H9 (cell line): ENCODE measurements at regions not wholly inside any gene's neighbourhood (a gene's known extent, or its start where the extent isn't known, plus 50 kb on each side); places are given as distances from the start of the nearest gene placed in this dataset.

Source experiments
- DNase-seq: peaks from one replicate; pipeline ENCODE4 v3.0.0-alpha.2; 2017
- H2AFZ ChIP-seq: one replicate; pipeline ENCODE4 v1.6.1; 2013; ENCODE audit warnings: mild to moderate bottlenecking, low read length, control low read depth, moderate library complexity
- H2AK5ac ChIP-seq: 2 replicates; pipeline ENCODE4 v1.6.1; 2013; ENCODE audit warnings: low read length, control low read depth, mixed read lengths; ENCODE audit not compliant: insufficient read length
- H2BK120ac ChIP-seq: one replicate; pipeline ENCODE4 v1.6.1; 2013; ENCODE audit warnings: low read depth, mild to moderate bottlenecking, low read length, control low read depth, inconsistent platforms; ENCODE audit not compliant: poor library complexity, severe bottlenecking
- H2BK12ac ChIP-seq: 2 replicates; pipeline ENCODE4 v1.6.1; 2013; ENCODE audit warnings: low read length, control low read depth, mixed read lengths, low read depth; ENCODE audit not compliant: insufficient read length
- H2BK15ac ChIP-seq: 2 replicates; pipeline ENCODE4 v1.6.1; 2013; ENCODE audit warnings: low read depth, low read length, control low read depth
- H2BK20ac ChIP-seq: one replicate; pipeline ENCODE4 v1.6.1; 2013; ENCODE audit warnings: low read depth, mild to moderate bottlenecking, low read length, control low read depth, inconsistent platforms; ENCODE audit not compliant: poor library complexity, severe bottlenecking
- H2BK5ac ChIP-seq: 2 replicates; pipeline ENCODE4 v1.6.1; 2013; ENCODE audit warnings: low read length, control low read depth, mixed read lengths; ENCODE audit not compliant: insufficient read length
- H3K14ac ChIP-seq: 2 replicates; pipeline ENCODE4 v1.6.1; 2013; ENCODE audit warnings: low read length, control low read depth; ENCODE audit not compliant: insufficient read depth
- H3K18ac ChIP-seq: 2 replicates; pipeline ENCODE4 v1.6.1; 2013; ENCODE audit warnings: low read depth, mild to moderate bottlenecking, mixed read lengths, low read length, control low read depth; ENCODE audit not compliant: insufficient read length
- H3K23ac ChIP-seq: 2 replicates; pipeline ENCODE4 v1.6.1; 2013; ENCODE audit warnings: low read length, control low read depth, mixed read lengths, low read depth; ENCODE audit not compliant: insufficient read length
- H3K23me2 ChIP-seq: 2 replicates; pipeline ENCODE4 v1.6.1; 2013; ENCODE audit warnings: low read depth, mild to moderate bottlenecking, mixed read lengths, low read length, control low read depth; ENCODE audit not compliant: insufficient read length, poor library complexity, severe bottlenecking
- H3K27ac ChIP-seq: 2 replicates; pipeline ENCODE4 v1.5.1; 2013; ENCODE audit warnings: low read length, control low read depth, mixed read lengths, low read depth; ENCODE audit not compliant: insufficient read length
- H3K27me3 ChIP-seq: 2 replicates; pipeline ENCODE4 v1.6.1; 2013; ENCODE audit warnings: low read length, control low read depth, inconsistent platforms; ENCODE audit not compliant: insufficient read depth
- H3K4ac ChIP-seq: 2 replicates; pipeline ENCODE4 v1.6.1; 2013; ENCODE audit warnings: low read depth, mild to moderate bottlenecking, control low read depth, inconsistent platforms, low read length, moderate library complexity
- H3K4me1 ChIP-seq: 2 replicates; pipeline ENCODE4 v1.6.1; 2013; ENCODE audit warnings: low read length, control low read depth, inconsistent platforms; ENCODE audit not compliant: insufficient read depth
- H3K4me2 ChIP-seq: 2 replicates; pipeline ENCODE4 v1.6.1; 2013; ENCODE audit warnings: low read length, control low read depth, mixed read lengths; ENCODE audit not compliant: insufficient read length, insufficient read depth
- H3K56ac ChIP-seq: 2 replicates; pipeline ENCODE4 v1.6.1; 2013; ENCODE audit warnings: low read depth, mild to moderate bottlenecking, mixed read lengths, low read length, control low read depth; ENCODE audit not compliant: insufficient read length
- H3K79me1 ChIP-seq: 2 replicates; pipeline ENCODE4 v1.6.1; 2013; ENCODE audit warnings: low read depth, mild to moderate bottlenecking, moderate library complexity, low read length, control low read depth, inconsistent platforms; ENCODE audit not compliant: insufficient read depth, poor library complexity, severe bottlenecking
- H3K79me2 ChIP-seq: 2 replicates; pipeline ENCODE4 v1.6.1; 2013; ENCODE audit warnings: low read length, control low read depth, inconsistent platforms; ENCODE audit not compliant: insufficient read depth
- H3K9ac ChIP-seq: 2 replicates; pipeline ENCODE4 v1.6.1; 2013; ENCODE audit warnings: low read length, control low read depth, mixed read lengths; ENCODE audit not compliant: insufficient read length; ENCODE audit errors: extremely low read depth
- H3K9me3 ChIP-seq: one replicate; pipeline ENCODE4 v1.6.1; 2013; ENCODE audit warnings: low read depth, low read length, inconsistent platforms; ENCODE audit not compliant: control insufficient read depth
- H3T11ph ChIP-seq: one replicate; pipeline ENCODE4 v1.6.1; 2013; ENCODE audit warnings: mild to moderate bottlenecking, low read length, control low read depth, inconsistent platforms
- H4K20me1 ChIP-seq: one replicate; pipeline ENCODE4 v1.6.1; 2013; ENCODE audit not compliant: control insufficient read depth, insufficient read length, insufficient read depth
- H4K5ac ChIP-seq: 2 replicates; pipeline ENCODE4 v1.6.1; 2013; ENCODE audit warnings: low read depth, mild to moderate bottlenecking, mixed read lengths, low read length, control low read depth; ENCODE audit not compliant: insufficient read length
- H4K8ac ChIP-seq: replicated peaks from 2 replicates; pipeline ENCODE4 v1.6.1; 2013; ENCODE audit warnings: low read length, control low read depth, mixed read lengths, low read depth; ENCODE audit not compliant: insufficient read length
- H4K91ac ChIP-seq: 2 replicates; pipeline ENCODE4 v1.6.1; 2013; ENCODE audit warnings: low read depth, mild to moderate bottlenecking, moderate library complexity, mixed read lengths, low read length, control low read depth; ENCODE audit not compliant: insufficient read length
- H3K27ac Mint-ChIP-seq, 3 experiments: 2 replicates in 2 of 3; 3 replicates in 1 of 3; pipeline ENCODE4 v1.8.0; 2020 to 2021; ENCODE audit warnings: mixed read lengths in 3 of 3, mild to moderate bottlenecking in 1 of 3, moderate library complexity in 1 of 3
- H3K27me3 Mint-ChIP-seq: 2 replicates; pipeline ENCODE4 v1.8.0; 2021; ENCODE audit warnings: low read depth, mild to moderate bottlenecking, moderate library complexity, mixed read lengths
- H3K36me3 Mint-ChIP-seq, 3 experiments: 2 replicates in 2 of 3; 3 replicates in 1 of 3; pipeline ENCODE4 v1.8.0; 2020 to 2021; ENCODE audit warnings: low read depth in 3 of 3, mixed read lengths in 3 of 3; ENCODE audit not compliant: insufficient read depth in 1 of 3
- H3K4me1 Mint-ChIP-seq, 2 experiments: 2 replicates each; pipeline ENCODE4 v1.8.0; 2020; ENCODE audit warnings: mixed read lengths in 2 of 2
- H3K4me3 Mint-ChIP-seq, 2 experiments: 2 replicates in 1 of 2; 3 replicates in 1 of 2; pipeline ENCODE4 v1.8.0; 2020 to 2021; ENCODE audit warnings: mild to moderate bottlenecking in 2 of 2, mixed read lengths in 2 of 2, moderate library complexity in 1 of 2
- H3K9me3 Mint-ChIP-seq, 2 experiments: 2 replicates in 1 of 2; 3 replicates in 1 of 2; pipeline ENCODE4 v1.8.0; 2020; ENCODE audit warnings: mild to moderate bottlenecking in 2 of 2, mixed read lengths in 2 of 2, moderate library complexity in 1 of 2
- CTCF ChIP-seq: fragments of 200-600 bp; sonication (generic); conservative IDR thresholded peaks from 3 replicates; pipeline ENCODE4 v1.8.0; 2021; ENCODE audit warnings: antibody characterized with exemption, mild to moderate bottlenecking
- WGBS: extraction: QIAGEN DNeasy Blood & Tissue Kit; methylation state at CpG from one replicate; pipeline ENCODE4 v1.1.7; 2013; ENCODE audit warnings: missing lambda C conversion rate, low lambda C conversion rate, mixed read lengths; ENCODE audit not compliant: insufficient read length; ENCODE audit errors: extremely low coverage; 5-methylcytosine and 5-hydroxymethylcytosine counted together

- Histone ChIP-seq H3T11ph (no peak overlapping the region), H3K9ac (no peak overlapping the region), H4K8ac (no peak overlapping the region), H3K23me2 (no peaks in the 10 kb centered on the region), H2BK15ac (no peak overlapping the region), H3K27ac (no peak overlapping the region), H4K91ac (no peak overlapping the region), H3K79me2 (no peaks in the 10 kb centered on the region), H4K5ac (no peak overlapping the region), H3K4me1 (no peaks in the 10 kb centered on the region), H3K4ac (no peak overlapping the region), H3K9me3 (no peaks in the 10 kb centered on the region), H2AK5ac (no peak overlapping the region), H2BK120ac (no peak overlapping the region), H3K14ac (no peak overlapping the region), H3K23ac (no peak overlapping the region), H3K79me1 (no peaks in the 10 kb centered on the region), H3K4me2 (no peak overlapping the region), H2BK12ac (no peak overlapping the region), H3K56ac (no peak overlapping the region), H3K27me3 (no peaks in the 10 kb centered on the region), H2BK20ac (no peak overlapping the region), H2AFZ (no peak overlapping the region), H4K20me1 (no peaks in the 10 kb centered on the region), H2BK5ac (no peak overlapping the region), H3K18ac (no peak overlapping the region)
- whole genome bisulfite sequencing: no CpG with 5 or more reads among the region's 5 CpGs
- H3K27ac Mint-ChIP-seq: no peak overlapping the region
- no peak overlapping the region for H3K4me3 Mint-ChIP-seq
- H3K4me1 Mint-ChIP-seq: peaks cover 10 to 17% of the 10 kb centered on the region in 2 experiments
- no peak for TF ChIP-seq CTCF
- no peak for DNase-seq
- H3K9me3 Mint-ChIP-seq: no peaks in the 10 kb centered on the region
- peaks cover 0 to 2% (median 0%) of the 10 kb centered on the region in 3 experiments; a peak in 3 of 7 replicates for H3K36me3 Mint-ChIP-seq
- no peaks in the 10 kb centered on the region for H3K27me3 Mint-ChIP-seq
Measured at GRCh38 chr18:6626457-6626856, 103.1 kb upstream of the ARHGAP28 start.
